GM23338 (cell line): ENCODE measurements at regions not wholly inside any gene's neighbourhood (a gene's known extent, or its start where the extent isn't known, plus 50 kb on each side); places are given as distances from the start of the nearest gene placed in this dataset.

Experiments used
- CREB1 ChIP-seq: fragments of 250-450 bp; sonication (Bioruptor Pico); IDR thresholded peaks from 2 replicates; pipeline ENCODE4 v1.5.0; 2020; ENCODE audit warnings: low read depth, mild to moderate bottlenecking, moderate library complexity
- EZH2 ChIP-seq: fragments of 200-600 bp; sonication (generic); IDR thresholded peaks from one replicate; pipeline ENCODE4 v1.8.0; 2017; ENCODE audit warnings: antibody characterized with exemption, mild to moderate bottlenecking, low read depth; ENCODE audit not compliant: unreplicated experiment
- EZH2phosphoT487 ChIP-seq: fragments of 200-600 bp; sonication (generic); IDR thresholded peaks from one replicate; pipeline ENCODE4 v1.8.1; 2018; ENCODE audit warnings: antibody characterized with exemption; ENCODE audit not compliant: unreplicated experiment
- POLR2AphosphoS5 ChIP-seq: IDR thresholded peaks from 2 replicates; pipeline ENCODE4 v1.6.1; 2016; ENCODE audit warnings: antibody characterized with exemption, low read depth
- TF ChIP-seq, protein P1 (sequence below), 2 experiments: fragments of 200-600 bp in 1 of 2; sonication (generic) in 1 of 2; conservative IDR thresholded peaks; 2 replicates each; pipeline versions ENCODE4 v1.5.1 to v1.6.1; 2016 to 2017; ENCODE audit warnings: antibody characterized with exemption in 2 of 2, low read depth in 2 of 2, mild to moderate bottlenecking in 2 of 2, moderate library complexity in 1 of 2
- TF ChIP-seq, protein P2 (sequence below): IDR thresholded peaks from one replicate; pipeline ENCODE4 v1.6.1; 2018; ENCODE audit warnings: antibody characterized with exemption; ENCODE audit not compliant: unreplicated experiment

GRCh38 chr16:85471469-85472431, 141.4 kb upstream of the GSE1 start:
- TF ChIP-seq, protein P1, sequence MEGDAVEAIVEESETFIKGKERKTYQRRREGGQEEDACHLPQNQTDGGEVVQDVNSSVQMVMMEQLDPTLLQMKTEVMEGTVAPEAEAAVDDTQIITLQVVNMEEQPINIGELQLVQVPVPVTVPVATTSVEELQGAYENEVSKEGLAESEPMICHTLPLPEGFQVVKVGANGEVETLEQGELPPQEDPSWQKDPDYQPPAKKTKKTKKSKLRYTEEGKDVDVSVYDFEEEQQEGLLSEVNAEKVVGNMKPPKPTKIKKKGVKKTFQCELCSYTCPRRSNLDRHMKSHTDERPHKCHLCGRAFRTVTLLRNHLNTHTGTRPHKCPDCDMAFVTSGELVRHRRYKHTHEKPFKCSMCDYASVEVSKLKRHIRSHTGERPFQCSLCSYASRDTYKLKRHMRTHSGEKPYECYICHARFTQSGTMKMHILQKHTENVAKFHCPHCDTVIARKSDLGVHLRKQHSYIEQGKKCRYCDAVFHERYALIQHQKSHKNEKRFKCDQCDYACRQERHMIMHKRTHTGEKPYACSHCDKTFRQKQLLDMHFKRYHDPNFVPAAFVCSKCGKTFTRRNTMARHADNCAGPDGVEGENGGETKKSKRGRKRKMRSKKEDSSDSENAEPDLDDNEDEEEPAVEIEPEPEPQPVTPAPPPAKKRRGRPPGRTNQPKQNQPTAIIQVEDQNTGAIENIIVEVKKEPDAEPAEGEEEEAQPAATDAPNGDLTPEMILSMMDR (conservative IDR thresholded peaks at IDR 0.05; ENCODE audit: low read depth in 2 of 2): no peak
- TF ChIP-seq EZH2 (no peak), POLR2AphosphoS5 (no peak), CREB1 (CRISPR knock-in tag) (no peak), EZH2phosphoT487 (no peak)
- TF ChIP-seq, protein P2, sequence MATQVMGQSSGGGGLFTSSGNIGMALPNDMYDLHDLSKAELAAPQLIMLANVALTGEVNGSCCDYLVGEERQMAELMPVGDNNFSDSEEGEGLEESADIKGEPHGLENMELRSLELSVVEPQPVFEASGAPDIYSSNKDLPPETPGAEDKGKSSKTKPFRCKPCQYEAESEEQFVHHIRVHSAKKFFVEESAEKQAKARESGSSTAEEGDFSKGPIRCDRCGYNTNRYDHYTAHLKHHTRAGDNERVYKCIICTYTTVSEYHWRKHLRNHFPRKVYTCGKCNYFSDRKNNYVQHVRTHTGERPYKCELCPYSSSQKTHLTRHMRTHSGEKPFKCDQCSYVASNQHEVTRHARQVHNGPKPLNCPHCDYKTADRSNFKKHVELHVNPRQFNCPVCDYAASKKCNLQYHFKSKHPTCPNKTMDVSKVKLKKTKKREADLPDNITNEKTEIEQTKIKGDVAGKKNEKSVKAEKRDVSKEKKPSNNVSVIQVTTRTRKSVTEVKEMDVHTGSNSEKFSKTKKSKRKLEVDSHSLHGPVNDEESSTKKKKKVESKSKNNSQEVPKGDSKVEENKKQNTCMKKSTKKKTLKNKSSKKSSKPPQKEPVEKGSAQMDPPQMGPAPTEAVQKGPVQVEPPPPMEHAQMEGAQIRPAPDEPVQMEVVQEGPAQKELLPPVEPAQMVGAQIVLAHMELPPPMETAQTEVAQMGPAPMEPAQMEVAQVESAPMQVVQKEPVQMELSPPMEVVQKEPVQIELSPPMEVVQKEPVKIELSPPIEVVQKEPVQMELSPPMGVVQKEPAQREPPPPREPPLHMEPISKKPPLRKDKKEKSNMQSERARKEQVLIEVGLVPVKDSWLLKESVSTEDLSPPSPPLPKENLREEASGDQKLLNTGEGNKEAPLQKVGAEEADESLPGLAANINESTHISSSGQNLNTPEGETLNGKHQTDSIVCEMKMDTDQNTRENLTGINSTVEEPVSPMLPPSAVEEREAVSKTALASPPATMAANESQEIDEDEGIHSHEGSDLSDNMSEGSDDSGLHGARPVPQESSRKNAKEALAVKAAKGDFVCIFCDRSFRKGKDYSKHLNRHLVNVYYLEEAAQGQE: no peak
